PC-9 (cell line): ENCODE measurements at regions not wholly inside any gene's neighbourhood (a gene's known extent, or its start where the extent isn't known, plus 50 kb on each side); places are given as distances from the start of the nearest gene placed in this dataset.
"Not testable (repeated sequence)": the region's sequence is repeated elsewhere in the genome, so short reads cannot be mapped to it uniquely, and the experiment has no call there.

Experiments used
- BruUV-seq: library from RNA; stranded (reverse); fragments of 400-500 nt; replicated peaks from 2 replicates; lab custom pipeline; 2021; lab: Mats Ljungman, UMichigan
- CTCF ChIA-PET: fragments of 300-600 bp; sonication (Branson Sonifier 250); formaldehyde crosslinking; loops from one replicate; lab custom pipeline; 2022; ENCODE audit warnings: antibody characterized with exemption; lab: Charles Lee
- POLR2A ChIA-PET: fragments of 300-600 bp; sonication (Branson Sonifier 250); formaldehyde crosslinking; loops from one replicate; lab custom pipeline; 2022; ENCODE audit warnings: antibody characterized with exemption; ENCODE audit not compliant: unreplicated experiment; lab: Charles Lee
- DNase-seq, 2 experiments: peaks; one replicate each; pipeline versions ENCODE4 v3.0.0 to v3.0.0-alpha.2; 2015 to 2022; ENCODE audit warnings: mixed read lengths in 1 of 2
- H2AFZ ChIP-seq: fragments of 200-600 bp; sonication (generic); 2 replicates; pipeline ENCODE4 v1.8.1; 2017; ENCODE audit warnings: antibody characterized with exemption
- H3F3A ChIP-seq: fragments of 200-600 bp; sonication (generic); 2 replicates; pipeline ENCODE4 v1.8.1; 2017; ENCODE audit warnings: antibody characterized with exemption, mild to moderate bottlenecking, low read depth; ENCODE audit not compliant: insufficient read depth
- H3K27ac ChIP-seq: fragments of 200-600 bp; sonication (generic); 2 replicates; pipeline ENCODE4 v1.6.1; 2016; ENCODE audit warnings: mixed run types
- H3K27me3 ChIP-seq: fragments of 200-600 bp; sonication (generic); 2 replicates; pipeline ENCODE4 v1.6.1; 2016; ENCODE audit warnings: low read depth, mixed run types; ENCODE audit not compliant: insufficient read depth
- H3K36me3 ChIP-seq: fragments of 200-600 bp; sonication (generic); 2 replicates; pipeline ENCODE4 v1.6.1; 2016; ENCODE audit warnings: low read depth, mixed run types
- H3K4me1 ChIP-seq: fragments of 200-600 bp; sonication (generic); replicated peaks from 2 replicates; pipeline ENCODE4 v1.6.1; 2016; ENCODE audit warnings: mixed run types; ENCODE audit not compliant: insufficient read depth
- H3K4me2 ChIP-seq: fragments of 200-600 bp; sonication (generic); 2 replicates; pipeline ENCODE4 v1.6.1; 2017; ENCODE audit warnings: mixed run types
- H3K4me3 ChIP-seq: fragments of 200-600 bp; sonication (generic); 2 replicates; pipeline ENCODE4 v1.6.1; 2016; ENCODE audit warnings: mixed run types
- H3K79me2 ChIP-seq: fragments of 200-600 bp; sonication (generic); 2 replicates; pipeline ENCODE4 v1.6.1; 2017; ENCODE audit warnings: low read depth, mixed run types
- H3K9me2 ChIP-seq: fragments of 200-600 bp; sonication (generic); 2 replicates; pipeline ENCODE4 v1.8.1; 2017; ENCODE audit warnings: mild to moderate bottlenecking; ENCODE audit not compliant: insufficient read depth
- H3K9me3 ChIP-seq: fragments of 200-600 bp; sonication (generic); 2 replicates; pipeline ENCODE4 v1.8.1; 2016; ENCODE audit warnings: low read depth; ENCODE audit not compliant: insufficient read depth
- H4K20me1 ChIP-seq: fragments of 200-600 bp; sonication (generic); 2 replicates; pipeline ENCODE4 v1.8.1; 2017; ENCODE audit not compliant: insufficient read depth
- CTCF ChIP-seq: fragments of 200-600 bp; sonication (generic); conservative IDR thresholded peaks from 2 replicates; pipeline ENCODE4 v1.6.1; 2017; ENCODE audit warnings: mixed run types, antibody characterized with exemption, mild to moderate bottlenecking, moderate library complexity
- EZH2 ChIP-seq: fragments of 200-600 bp; sonication (generic); IDR thresholded peaks from 2 replicates; pipeline ENCODE4 v1.8.0; 2017; ENCODE audit warnings: antibody characterized with exemption, low read depth
- intact Hi-C: fragments of 100-400 bp; cut with micrococcal nuclease; formaldehyde crosslinking; loops from one replicate; pipeline ENCODE4 v1.10.0; 2022; ENCODE audit not compliant: unreplicated experiment

- no TSS peak for BruUV-seq
- Histone ChIP-seq H3K36me3 (no peaks in the 10 kb centered on the region), H3K4me1 (no peaks in the 10 kb centered on the region), H3K9me3 (no peaks in the 10 kb centered on the region), H3K27ac (no peak overlapping the region), H3K9me2 (no peaks in the 10 kb centered on the region), H3K79me2 (no peaks in the 10 kb centered on the region), H2AFZ (no peak overlapping the region), H3F3A (no peaks in the 10 kb centered on the region), H4K20me1 (no peaks in the 10 kb centered on the region), H3K27me3 (no peaks in the 10 kb centered on the region), H3K4me2 (peak overlapping the region; percentile 50; the same call in 1 of the 2 replicates), H3K4me3 (no peak overlapping the region)
- DNase-seq, result peak; percentile 64 to 74
- ChIA-PET CTCF (no interaction called here), POLR2A (no interaction called here)
- TF ChIP-seq EZH2, result no peak
- TF ChIP-seq CTCF, result peak; percentile 79
- intact Hi-C loops, result loop anchor here (2.0 to 5.0 kb wide), 2 partner anchors 202 to 385 kb away; no protein-coding TSS in a partner anchor
These were observed 132.4 kb downstream of the ZMAT1 start for GRCh38 chrX:101799387-101799786.

GRCh38 chrX:101787934-101788333 is 128.3 kb upstream of the ARMCX2 start:
- H3K27me3 ChIP-seq, result no peaks in the 10 kb centered on the region
- H3K27ac ChIP-seq, result no peak overlapping the region
- DNase-seq, result no peak
- no peaks in the 10 kb centered on the region for H3K4me1 ChIP-seq
- TF ChIP-seq EZH2 (no peak), CTCF (no peak)
- H3K79me2 ChIP-seq, result no peaks in the 10 kb centered on the region
- H2AFZ ChIP-seq, result no peak overlapping the region
- H4K20me1 ChIP-seq, result no peaks in the 10 kb centered on the region
- H3K9me3 ChIP-seq, result no peaks in the 10 kb centered on the region
- H3F3A ChIP-seq, result no peaks in the 10 kb centered on the region
- CTCF ChIA-PET, result no interaction called here
- H3K9me2 ChIP-seq, result no peaks in the 10 kb centered on the region
- BruUV-seq, result no TSS peak
- POLR2A ChIA-PET, result no interaction called here
- H3K36me3 ChIP-seq, result no peaks in the 10 kb centered on the region
- H3K4me3 ChIP-seq, result no peak overlapping the region
- intact Hi-C loops, result no loop called here
- no peak overlapping the region for H3K4me2 ChIP-seq

GRCh38 chrX:101785142-101785541 is 125.5 kb upstream of the ARMCX2 start:
- Histone ChIP-seq H3K9me3 (no peaks in the 10 kb centered on the region), H3K4me1 (no peaks in the 10 kb centered on the region), H4K20me1 (no peaks in the 10 kb centered on the region), H2AFZ (no peak overlapping the region), H3K4me3 (no peak overlapping the region), H3K9me2 (no peaks in the 10 kb centered on the region), H3K27ac (no peak overlapping the region), H3K27me3 (no peaks in the 10 kb centered on the region), H3K36me3 (no peaks in the 10 kb centered on the region), H3K79me2 (no peaks in the 10 kb centered on the region), H3F3A (no peaks in the 10 kb centered on the region), H3K4me2 (no peak overlapping the region)
- BruUV-seq, result no TSS peak
- TF ChIP-seq EZH2 (no peak), CTCF (no peak)
- intact Hi-C loops, result no loop called here
- POLR2A ChIA-PET, result no interaction called here
- DNase-seq, result no peak
- CTCF ChIA-PET, result no interaction called here

GRCh38 chrX:101780421-101780820 is 120.8 kb upstream of the ARMCX2 start:
- DNase-seq, H3F3A ChIP-seq, intact Hi-C loops, H3K4me3 ChIP-seq, H3K4me2 ChIP-seq, H3K27ac ChIP-seq, H3K9me3 ChIP-seq, H2AFZ ChIP-seq, BruUV-seq, POLR2A ChIA-PET, H3K4me1 ChIP-seq, CTCF ChIA-PET, H4K20me1 ChIP-seq, H3K27me3 ChIP-seq, H3K9me2 ChIP-seq, H3K79me2 ChIP-seq, H3K36me3 ChIP-seq: not testable (repeated sequence)
